ENCODE measurements at regions not wholly inside any gene's neighbourhood (a gene's known extent, or its start where the extent isn't known, plus 50 kb on each side); places are given as distances from the start of the nearest gene placed in this dataset.

- TF ChIP-seq CTCF (IDR thresholded peaks at IDR 0.05) (no peak), POLR2A (IDR thresholded peaks at IDR 0.05) (no peak), EP300 (IDR thresholded peaks at IDR 0.05; ENCODE audit: low read depth) (no peak)
Measured at GRCh38 chr3:16050641-16051467, 123.6 kb upstream of the GALNT15 start.

All from transverse colon (tissue), 3 donors.